ENCODE measurements at regions not wholly inside any gene's neighbourhood (a gene's known extent, or its start where the extent isn't known, plus 50 kb on each side); places are given as distances from the start of the nearest gene placed in this dataset.

DNA sequence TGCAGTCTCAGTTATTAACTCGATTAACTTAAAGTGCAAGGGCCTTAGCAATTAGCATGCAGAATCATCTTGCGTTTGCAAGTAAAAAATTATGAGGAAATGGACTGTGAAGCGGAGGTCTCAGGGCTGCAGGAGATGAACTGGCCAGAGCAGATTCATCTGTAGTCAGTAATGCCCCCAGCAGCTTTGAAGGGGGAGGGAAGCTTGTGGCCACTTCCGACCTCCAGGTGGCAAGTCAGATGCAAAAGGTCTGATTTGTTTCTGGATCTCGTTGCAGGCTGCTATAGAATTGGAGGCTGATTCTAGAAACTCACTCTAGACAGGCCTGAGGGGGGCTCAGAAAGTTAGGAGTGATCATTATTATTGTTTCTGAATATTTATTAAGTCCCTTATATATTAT, 107.4 kb upstream of the RGS6 start:
- DNase-seq, result no peak

DNA sequence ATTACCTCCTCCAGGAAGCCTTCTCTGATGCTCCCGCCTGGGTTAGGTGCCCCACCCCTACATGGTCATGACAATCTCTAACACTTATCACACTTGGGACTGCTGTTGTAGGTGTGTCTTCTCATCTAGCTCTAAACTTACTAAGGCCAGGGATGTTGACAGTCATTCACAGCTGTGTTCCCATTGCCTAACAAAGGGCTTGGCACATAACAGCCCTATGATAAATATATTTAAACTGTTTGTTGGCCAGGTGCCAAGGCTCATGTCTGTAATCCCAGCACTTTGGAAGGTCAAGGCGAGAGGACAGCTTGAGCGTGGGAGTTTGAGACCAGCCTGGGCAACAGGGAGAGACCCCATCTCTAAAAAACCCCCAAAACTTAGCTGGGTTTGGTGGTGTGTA, 98.8 kb upstream of the RGS6 start:
- DNase-seq, result no peak

DNA sequence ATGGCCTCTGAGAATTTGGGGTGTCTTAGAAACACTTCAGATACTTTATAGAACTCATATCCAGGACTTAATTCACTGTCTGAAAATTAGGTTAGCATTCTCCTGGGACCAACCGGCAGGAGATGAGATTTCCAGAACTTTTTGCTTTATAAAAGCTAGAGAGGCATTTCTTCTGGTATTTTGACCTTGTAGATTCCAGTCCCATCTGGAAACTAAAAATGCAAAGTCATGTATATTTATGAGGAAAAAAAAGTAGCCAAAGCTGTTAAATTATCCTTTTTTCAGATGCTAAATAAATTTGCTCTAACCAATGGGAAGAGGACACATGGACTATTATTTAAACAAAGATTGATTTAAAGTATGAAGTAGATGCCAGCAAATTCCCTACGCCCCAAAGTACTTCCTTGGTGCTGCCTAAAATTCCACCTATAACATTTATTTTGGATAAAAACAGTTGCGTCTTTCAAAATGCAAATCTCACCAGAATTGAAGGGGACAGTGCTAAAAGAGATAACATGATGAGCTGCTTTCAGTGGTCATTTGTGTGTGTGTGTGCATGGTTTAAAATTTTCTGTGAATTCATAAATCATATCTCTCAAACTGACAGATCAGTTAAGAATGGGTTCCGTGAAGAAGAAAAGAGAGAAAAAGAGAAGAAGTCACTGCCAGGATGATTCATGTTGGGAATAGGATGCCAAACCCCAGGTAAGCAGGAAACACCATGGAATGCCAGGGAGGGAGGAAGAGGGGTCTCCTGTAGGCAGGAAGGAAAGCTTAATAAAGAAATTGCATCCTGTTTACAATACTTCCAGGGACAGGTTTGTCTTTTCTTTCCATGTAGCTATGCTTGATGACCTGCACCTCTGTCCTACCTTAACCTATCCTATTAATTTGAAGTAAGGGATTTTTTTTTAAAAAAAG, 97.7 kb upstream of the RGS6 start:
- DNase-seq, result no peak

DNA sequence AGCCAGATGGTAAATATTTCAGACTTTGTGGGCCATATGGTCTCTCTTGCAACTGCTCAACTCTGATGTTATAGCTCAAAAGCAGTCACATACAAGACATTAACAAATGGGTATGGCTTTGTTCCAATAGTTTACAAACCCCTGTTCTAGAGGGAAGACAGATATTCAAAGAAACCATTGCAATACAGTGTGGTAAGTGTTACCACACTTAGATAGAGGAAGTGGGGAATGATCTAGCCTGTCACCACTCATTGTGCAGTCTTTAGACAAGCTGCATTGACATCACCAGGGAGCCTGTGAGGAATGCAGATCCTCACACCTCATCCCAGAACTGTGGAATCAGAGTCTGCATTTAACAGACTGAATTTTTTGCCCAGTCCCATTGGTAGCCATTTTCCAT, 80.0 kb upstream of the RGS6 start:
- DNase-seq, result peak; percentile 66 to 68

DNA sequence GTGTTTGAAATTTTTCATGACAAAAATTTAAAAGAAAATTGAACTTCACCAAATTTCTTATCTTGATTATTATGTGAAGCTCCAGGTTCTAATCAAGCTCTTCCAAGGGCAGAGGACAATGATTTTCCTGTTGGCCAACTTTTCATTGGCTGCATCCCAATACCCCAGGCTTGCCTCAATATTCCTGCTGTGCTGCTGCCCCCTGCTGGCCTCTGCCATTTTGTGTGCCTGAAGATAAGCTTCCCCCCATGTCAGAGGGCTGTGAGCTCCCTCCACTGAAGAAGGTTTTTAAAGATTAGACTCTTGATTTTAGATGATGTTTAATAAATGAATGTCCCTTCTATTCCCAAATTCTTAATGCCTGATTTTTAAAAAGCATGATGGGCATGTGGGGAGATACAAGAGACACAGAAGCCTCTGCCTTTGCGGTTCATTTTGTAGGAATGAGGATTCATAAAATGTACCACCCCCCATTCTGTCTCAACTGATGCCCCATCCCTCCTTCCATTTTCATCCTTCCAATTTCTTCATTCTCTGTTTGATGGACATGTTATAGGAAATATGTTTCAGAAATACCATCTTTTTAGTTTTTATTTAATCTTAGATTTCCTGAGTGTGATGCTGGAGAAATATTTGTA, 76.7 kb upstream of the RGS6 start:
- peak; percentile 44 to 62 for DNase-seq

DNA sequence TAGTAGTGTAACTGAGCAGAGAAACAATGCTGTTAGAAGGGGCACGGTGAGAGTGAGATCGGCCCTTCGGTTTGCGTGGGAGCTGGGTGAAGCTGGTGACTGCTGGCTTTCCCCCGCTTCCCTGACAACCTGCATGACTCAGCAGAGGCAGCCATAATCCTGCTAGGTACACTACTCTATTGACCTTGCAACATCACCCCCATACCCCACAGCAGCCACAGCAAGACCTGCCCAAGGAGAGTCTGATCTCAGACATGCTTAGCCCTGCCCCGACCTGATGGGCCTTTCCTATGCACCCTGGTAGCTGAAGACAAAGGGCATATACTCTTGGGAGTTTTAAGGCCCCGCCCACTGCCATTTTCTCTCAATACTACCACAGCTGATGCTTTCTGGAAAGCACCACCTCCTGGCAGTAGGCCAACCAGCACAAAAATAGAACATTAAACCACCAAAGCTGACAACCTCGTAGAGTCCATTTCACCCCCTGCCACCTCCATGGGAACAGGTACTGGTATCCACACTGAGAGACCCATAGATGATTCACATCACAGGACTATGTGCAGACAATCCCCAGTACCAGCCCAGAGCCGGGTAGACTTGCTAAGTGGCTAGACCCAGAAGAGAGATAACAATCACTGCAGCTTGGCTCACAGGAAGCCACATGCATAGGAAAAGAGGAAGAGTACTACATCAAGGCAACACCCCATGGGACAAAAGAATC, 75.9 kb upstream of the RGS6 start:
- DNase-seq, result peak; percentile 5 to 19

DNA sequence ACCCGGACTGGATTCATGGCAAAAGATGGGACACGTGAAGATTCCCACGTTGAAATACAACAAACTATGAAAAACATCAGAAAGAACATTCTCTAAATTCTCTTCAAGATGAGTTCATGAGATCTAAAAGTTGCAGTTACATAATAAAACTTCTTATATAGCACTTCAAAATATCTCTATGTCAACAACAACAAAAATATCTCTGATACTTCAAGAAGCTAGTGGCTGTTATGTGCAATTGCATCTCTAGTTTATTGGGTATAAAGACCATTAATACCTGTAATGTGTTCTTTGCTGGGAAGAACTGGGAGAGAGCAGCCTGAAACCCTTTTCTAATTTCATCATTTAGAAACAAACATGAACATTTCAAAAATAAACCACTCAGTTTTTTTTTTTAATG, 69.2 kb upstream of the RGS6 start:
- no peak for DNase-seq

DNA sequence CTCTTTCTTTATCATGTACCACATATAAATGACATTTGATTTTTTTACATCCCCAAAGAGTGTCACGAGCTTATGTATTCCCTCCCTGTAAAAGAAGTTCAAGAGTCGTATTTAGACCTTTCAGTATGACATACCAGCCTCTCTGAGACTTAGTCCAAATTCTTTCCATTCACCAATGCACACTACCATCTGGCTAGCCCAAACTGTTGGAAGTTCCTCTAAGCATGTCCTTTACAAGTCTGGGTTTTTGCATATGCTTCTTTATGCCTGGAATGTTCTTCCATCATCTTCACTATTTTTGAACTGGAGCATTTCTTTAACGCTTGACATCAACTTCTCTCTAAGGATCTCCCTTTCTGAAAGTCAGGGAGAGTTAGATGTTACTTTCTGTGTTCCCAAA, 68.5 kb upstream of the RGS6 start:
- DNase-seq, result no peak
